Mesodermal cell (in vitro differentiated cells): ENCODE measurements at regions not wholly inside any gene's neighbourhood (a gene's known extent, or its start where the extent isn't known, plus 50 kb on each side); places are given as distances from the start of the nearest gene placed in this dataset.
"Not testable (repeated sequence)": the region's sequence is repeated elsewhere in the genome, so short reads cannot be mapped to it uniquely, and the experiment has no call there.

Experiments used
- H3K27ac ChIP-seq: 2 replicates; pipeline ENCODE4 v1.7.0; 2013; ENCODE audit warnings: mild to moderate bottlenecking, low read depth, low read length, moderate library complexity; ENCODE audit not compliant: severe bottlenecking
- H3K36me3 ChIP-seq: 2 replicates; pipeline ENCODE4 v1.7.1; 2013; ENCODE audit warnings: mild to moderate bottlenecking, low read length, moderate library complexity; ENCODE audit not compliant: control insufficient read depth, insufficient read depth
- H3K4me1 ChIP-seq: one replicate; pipeline ENCODE4 v1.7.1; 2013; ENCODE audit warnings: mild to moderate bottlenecking, low read length; ENCODE audit not compliant: insufficient read depth, control insufficient read depth, poor library complexity, severe bottlenecking
- H3K4me3 ChIP-seq: 2 replicates; pipeline ENCODE4 v1.7.0; 2013; ENCODE audit warnings: low read length, control low read depth, mild to moderate bottlenecking; ENCODE audit not compliant: insufficient read depth, poor library complexity, severe bottlenecking; ENCODE audit errors: extremely low read depth
- H3K9me3 ChIP-seq: 2 replicates; pipeline ENCODE4 v1.7.1; 2013; ENCODE audit warnings: mild to moderate bottlenecking, low read length, moderate library complexity; ENCODE audit not compliant: control insufficient read depth
- WGBS, 2 experiments: methylation state at CpG; one replicate each; pipeline ENCODE4 v1.1.5; 2013; ENCODE audit warnings: missing lambda C conversion rate in 2 of 2; ENCODE audit not compliant: insufficient coverage in 2 of 2; 5-methylcytosine and 5-hydroxymethylcytosine counted together

GRCh38 chr21:13974582-13974981 is 236.2 kb downstream of the LIPI start:
- not testable (repeated sequence) for H3K4me1 ChIP-seq, H3K36me3 ChIP-seq, H3K9me3 ChIP-seq, H3K27ac ChIP-seq, H3K4me3 ChIP-seq

- WGBS, 2 experiments: no CpG with 5 or more reads among the region's 3 CpGs
- H3K27ac ChIP-seq, H3K4me3 ChIP-seq, H3K4me1 ChIP-seq, H3K9me3 ChIP-seq, H3K36me3 ChIP-seq: not testable (repeated sequence)
Observed at GRCh38 chr21:13969853-13970252, 240.9 kb downstream of the LIPI start.

GRCh38 chr21:13969002-13969401 is 241.8 kb downstream of the LIPI start:
- not testable (repeated sequence) for H3K36me3 ChIP-seq, H3K4me3 ChIP-seq, H3K4me1 ChIP-seq, H3K9me3 ChIP-seq, H3K27ac ChIP-seq
- 100% methylated on average over 1 of the region's 2 CpGs; no CpG with 5 or more reads in 1 of the 2 experiments for WGBS, 2 experiments

- not testable (repeated sequence) for H3K36me3 ChIP-seq, H3K27ac ChIP-seq, H3K4me1 ChIP-seq, H3K9me3 ChIP-seq, H3K4me3 ChIP-seq
- WGBS, 2 experiments: 50% methylated on average over 1 of the region's 3 CpGs; no CpG with 5 or more reads in 1 of the 2 experiments
Observed at GRCh38 chr21:13963259-13963658, 247.5 kb downstream of the LIPI start.

GRCh38 chr21:13937236-13937635 is 273.5 kb downstream of the LIPI start:
- Histone ChIP-seq H3K36me3 (no peaks in the 10 kb centered on the region), H3K4me3 (no peak overlapping the region), H3K27ac (no peak overlapping the region), H3K4me1 (no peaks in the 10 kb centered on the region), H3K9me3 (peaks cover 7% of the 10 kb centered on the region)
- 82 to 86% methylated on average over 13 of the region's 21 CpGs for WGBS, 2 experiments

- WGBS, 2 experiments: 87 to 90% methylated on average over 24 to 27 of the region's 38 CpGs
- not testable (repeated sequence) for H3K4me3 ChIP-seq, H3K9me3 ChIP-seq, H3K36me3 ChIP-seq, H3K4me1 ChIP-seq, H3K27ac ChIP-seq
Observed at GRCh38 chr21:13936033-13936937, 274.5 kb downstream of the LIPI start.

GRCh38 chr21:13935396-13936032 is 275.2 kb downstream of the LIPI start:
- WGBS, 2 experiments: 77 to 81% methylated on average over 11 to 15 of the region's 26 CpGs
- not testable (repeated sequence) for H3K4me1 ChIP-seq, H3K9me3 ChIP-seq, H3K4me3 ChIP-seq, H3K27ac ChIP-seq, H3K36me3 ChIP-seq

GRCh38 chr21:13934887-13935342 is 275.8 kb downstream of the LIPI start:
- not testable (repeated sequence) for H3K36me3 ChIP-seq, H3K4me1 ChIP-seq, H3K9me3 ChIP-seq, H3K4me3 ChIP-seq, H3K27ac ChIP-seq
- WGBS, 2 experiments: 82 to 88% methylated on average over 3 to 5 of the region's 23 CpGs

- H3K27ac ChIP-seq, H3K4me3 ChIP-seq, H3K9me3 ChIP-seq, H3K4me1 ChIP-seq, H3K36me3 ChIP-seq: not testable (repeated sequence)
- no CpG with 5 or more reads among the region's 1 CpG for WGBS, 2 experiments
Observed at GRCh38 chr21:13923175-13923574, 287.6 kb downstream of the LIPI start.

- H3K27ac ChIP-seq, H3K4me1 ChIP-seq, H3K36me3 ChIP-seq, H3K9me3 ChIP-seq, H3K4me3 ChIP-seq: not testable (repeated sequence)
- no CpG with 5 or more reads among the region's 1 CpG for WGBS, 2 experiments
Observed at GRCh38 chr21:13921455-13921854, 289.3 kb downstream of the LIPI start.

GRCh38 chr21:13907385-13907784 is 297.8 kb downstream of the POTED start:
- not testable (repeated sequence) for H3K4me1 ChIP-seq, H3K36me3 ChIP-seq, H3K27ac ChIP-seq, H3K4me3 ChIP-seq
- no CpG with 5 or more reads among the region's 10 CpGs for WGBS, 2 experiments
- peaks cover 12% of the 10 kb centered on the region for H3K9me3 ChIP-seq
